ENCODE measurements at regions not wholly inside any gene's neighbourhood (a gene's known extent, or its start where the extent isn't known, plus 50 kb on each side); places are given as distances from the start of the nearest gene placed in this dataset.

- no peak overlapping the region for H3K27ac ChIP-seq
- TF ChIP-seq CTCF (conservative IDR thresholded peaks at IDR 0.05) = no peak
- TF ChIP-seq ZFX (IDR thresholded peaks at IDR 0.05) = no peak
These were observed 109.6 kb upstream of the HIVEP1 start for GRCh38 chr6:11902527-11902926.

GRCh38 chr6:11900662-11901598 is 111.2 kb upstream of the HIVEP1 start:
- H3K27ac ChIP-seq = no peak overlapping the region
- no peak for TF ChIP-seq CTCF (conservative IDR thresholded peaks at IDR 0.05)
- TF ChIP-seq ZFX (IDR thresholded peaks at IDR 0.05) = no peak

- no peak for TF ChIP-seq ZFX (IDR thresholded peaks at IDR 0.05)
- no peak for TF ChIP-seq CTCF (conservative IDR thresholded peaks at IDR 0.05)
- H3K27ac ChIP-seq = no peak overlapping the region
These were observed 112.5 kb upstream of the HIVEP1 start for GRCh38 chr6:11899645-11900044.

- H3K27ac ChIP-seq = no peak overlapping the region
- TF ChIP-seq CTCF (conservative IDR thresholded peaks at IDR 0.05) (no peak), ZFX (IDR thresholded peaks at IDR 0.05) (no peak)
These were observed 115.6 kb upstream of the ADTRP start for GRCh38 chr6:11894212-11894611.

- TF ChIP-seq ZFX (IDR thresholded peaks at IDR 0.05) (no peak), CTCF (conservative IDR thresholded peaks at IDR 0.05) (no peak)
- no peak overlapping the region for H3K27ac ChIP-seq
These were observed 112.9 kb upstream of the ADTRP start for GRCh38 chr6:11891547-11891946.

- TF ChIP-seq ZFX (IDR thresholded peaks at IDR 0.05) (no peak), CTCF (conservative IDR thresholded peaks at IDR 0.05) (no peak)
- H3K27ac ChIP-seq = no peak overlapping the region
These were observed 112.2 kb upstream of the ADTRP start for GRCh38 chr6:11890849-11891248.

GRCh38 chr6:11890209-11890608 is 111.6 kb upstream of the ADTRP start:
- TF ChIP-seq CTCF (conservative IDR thresholded peaks at IDR 0.05) = no peak
- no peak for TF ChIP-seq ZFX (IDR thresholded peaks at IDR 0.05)
- H3K27ac ChIP-seq = no peak overlapping the region

Data from C4-2B (cell line).